Fibroblast of skin of left quadriceps (primary cell): ENCODE measurements at regions not wholly inside any gene's neighbourhood (a gene's known extent, or its start where the extent isn't known, plus 50 kb on each side); places are given as distances from the start of the nearest gene placed in this dataset.

Source experiments
- DNase-seq, 2 experiments: peaks; one replicate each; pipeline ENCODE4 v3.0.0-alpha.2; 2013; ENCODE audit warnings: low read depth in 2 of 2

DNA sequence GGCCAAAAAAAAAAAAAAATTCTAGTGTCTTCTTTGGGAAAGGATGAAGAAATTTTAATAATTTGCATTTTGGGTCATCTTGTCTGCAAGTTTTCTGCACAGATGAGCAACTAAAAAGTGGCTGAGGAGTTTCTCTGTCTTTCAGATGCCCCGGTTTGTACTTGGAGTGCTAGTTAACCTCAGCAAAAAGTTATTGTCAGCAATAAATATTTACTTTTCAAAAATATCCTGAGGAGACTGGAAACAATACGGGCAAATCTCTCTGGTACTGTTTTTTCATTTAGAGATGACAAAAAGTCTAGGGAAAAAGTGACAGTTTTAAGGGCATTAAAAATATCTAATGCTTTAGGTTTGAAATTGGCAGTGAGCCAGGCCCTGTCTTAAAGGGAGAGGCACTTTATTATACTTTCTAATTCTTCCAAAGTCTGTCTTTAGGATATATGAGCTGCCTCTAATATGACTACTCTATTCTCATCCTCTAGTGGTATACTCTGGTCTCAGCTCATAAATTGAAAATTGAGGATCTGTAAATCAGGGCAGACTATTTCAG is 436.0 kb upstream of the NR2F2 start:
- DNase-seq: no peak

DNA sequence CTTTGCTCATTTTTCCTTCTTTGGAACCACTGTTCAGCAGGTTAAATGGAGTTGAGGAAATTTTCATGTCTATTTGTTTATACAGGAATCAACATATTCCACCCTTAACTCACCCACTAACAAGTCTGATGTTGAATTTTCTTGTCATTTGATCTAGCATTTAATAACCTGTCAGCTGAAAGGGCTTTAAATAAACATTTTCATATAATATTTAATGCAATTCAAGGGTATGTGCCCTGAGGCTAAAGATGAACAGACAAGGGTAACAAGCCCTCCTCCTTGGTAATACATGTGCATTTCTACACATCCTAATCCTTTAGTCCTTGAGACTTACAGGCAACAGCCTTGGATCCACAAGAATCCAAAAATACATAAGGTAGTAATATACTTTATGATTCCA is 435.0 kb upstream of the NR2F2 start:
- no peak for DNase-seq

DNA sequence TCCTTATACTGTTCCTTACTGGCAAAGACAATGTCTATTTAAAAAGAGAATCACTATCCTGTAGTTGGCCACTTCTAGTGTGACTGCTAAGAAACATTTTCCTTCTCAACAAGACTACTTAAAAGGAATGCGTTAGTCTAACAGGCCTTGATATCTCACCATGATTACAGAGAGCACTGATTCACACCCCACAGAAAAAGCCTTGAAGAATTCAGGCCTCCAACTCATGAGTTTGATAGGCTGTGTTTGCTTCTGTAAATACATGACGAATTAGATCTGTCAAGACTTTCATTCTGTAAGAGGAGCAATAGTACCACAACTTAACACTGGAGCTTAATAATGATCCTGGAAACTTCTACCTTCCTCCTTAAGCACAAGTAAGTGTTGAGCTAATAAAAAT is 432.8 kb upstream of the NR2F2 start:
- no peak for DNase-seq

GRCh38 chr15:95898761-95899160 is 431.7 kb upstream of the NR2F2 start:
- no peak for DNase-seq

GRCh38 chr15:95901271-95901670 is 429.2 kb upstream of the NR2F2 start:
- no peak for DNase-seq

GRCh38 chr15:95902606-95903005 is 427.9 kb upstream of the NR2F2 start:
- DNase-seq: no peak

DNA sequence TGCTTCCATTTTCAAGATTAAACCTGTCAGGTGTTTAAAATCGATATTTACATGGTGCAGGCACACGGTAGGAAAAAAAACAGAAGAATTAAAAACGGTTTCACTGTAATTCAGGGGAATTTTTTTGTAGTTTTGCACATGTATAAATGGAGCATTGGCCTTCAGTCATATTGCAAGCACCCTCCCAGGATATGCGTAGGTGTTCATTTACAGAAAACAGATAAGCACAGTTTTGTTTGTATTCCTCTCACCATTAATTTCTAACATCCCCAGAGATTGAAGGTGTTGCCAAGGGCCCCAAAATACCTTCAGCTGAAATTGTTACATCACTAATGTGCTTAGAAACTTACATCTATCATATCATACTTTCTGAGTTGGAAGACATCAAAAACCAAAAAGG is 427.1 kb upstream of the NR2F2 start:
- DNase-seq: no peak

DNA sequence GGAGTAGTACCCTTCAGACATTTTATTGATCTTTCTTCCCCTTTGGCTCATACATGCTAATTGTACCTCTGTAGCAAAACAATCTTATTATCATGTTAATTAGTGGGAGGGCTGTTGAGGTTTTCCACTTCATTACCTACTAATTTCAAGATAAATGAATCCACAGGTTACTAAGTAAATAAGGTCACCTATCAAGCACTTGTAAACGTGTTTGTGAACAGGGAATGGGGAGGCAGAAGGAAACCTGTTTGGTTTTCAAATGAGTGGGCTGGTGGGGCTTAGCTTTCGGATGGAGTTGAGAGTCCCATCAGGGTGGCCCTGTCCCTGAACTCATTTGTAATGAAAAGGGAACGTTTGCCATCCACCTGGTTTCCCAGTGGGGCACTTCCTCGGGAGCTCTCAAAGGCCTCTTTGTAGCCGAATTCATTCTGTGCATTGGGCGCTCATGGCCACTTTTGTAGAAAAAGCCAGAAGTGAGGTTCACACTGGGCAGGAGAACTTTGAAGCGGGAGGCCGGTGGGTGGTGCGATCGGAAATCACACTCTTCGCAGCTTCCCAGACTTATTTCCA is 419.8 kb upstream of the NR2F2 start:
- no peak for DNase-seq

DNA sequence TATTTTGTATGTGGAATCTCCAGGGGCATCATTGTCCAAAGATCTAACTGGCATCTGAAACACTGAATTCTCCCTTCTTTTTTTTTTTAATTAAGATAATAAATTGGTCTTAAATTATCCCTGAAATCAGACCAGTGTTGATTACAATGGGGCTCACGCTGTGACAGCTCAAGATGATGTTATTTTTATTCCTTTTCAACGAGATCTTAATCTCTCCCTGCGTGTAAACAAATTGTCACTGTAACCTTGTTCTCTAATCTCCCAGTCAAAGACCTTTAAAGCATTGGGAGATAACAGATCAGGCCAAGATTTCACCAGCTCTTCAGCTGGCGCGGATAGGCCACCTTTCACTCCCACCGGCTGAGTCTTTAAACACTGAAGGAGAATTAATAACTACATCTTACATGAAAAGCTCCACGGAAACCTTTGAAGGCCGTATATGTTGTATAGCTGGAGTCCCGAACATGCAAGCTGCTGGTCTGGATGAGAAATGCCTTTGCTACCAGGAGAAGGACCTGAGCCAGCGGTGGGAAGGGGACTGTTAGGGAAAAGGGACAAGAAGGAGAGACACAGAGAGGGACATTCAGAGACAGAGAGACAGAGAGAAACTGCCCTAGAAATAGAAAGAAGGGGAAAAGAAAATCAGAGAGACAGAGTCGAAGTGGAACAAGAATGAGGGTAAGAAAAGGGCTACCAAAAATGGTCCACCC is 418.8 kb upstream of the NR2F2 start:
- DNase-seq: no peak

DNA sequence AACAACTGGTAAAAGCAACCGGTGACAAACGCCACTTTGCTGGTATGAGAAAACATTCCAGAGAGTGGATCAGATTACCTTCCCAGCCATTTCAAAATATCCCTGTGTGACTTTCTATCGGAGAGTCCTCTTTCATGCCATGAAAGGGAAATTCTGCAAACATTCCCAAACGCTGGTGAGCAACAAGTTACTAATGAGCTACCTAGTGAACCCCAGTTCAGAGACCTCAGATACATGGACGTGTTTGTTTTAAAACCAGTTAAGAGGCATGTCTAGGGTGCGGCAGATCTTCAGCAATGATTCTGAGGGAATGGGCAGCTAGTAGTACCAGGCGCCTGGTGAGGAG is 418.2 kb upstream of the NR2F2 start:
- DNase-seq: no peak

GRCh38 chr15:95912728-95913127 is 417.8 kb upstream of the NR2F2 start:
- DNase-seq: no peak

- DNase-seq: no peak
Measured at GRCh38 chr15:95916568-95916967, 413.9 kb upstream of the NR2F2 start.

- DNase-seq: no peak
Measured at GRCh38 chr15:95918525-95918924, 412.0 kb upstream of the NR2F2 start.

- no peak for DNase-seq
Measured at GRCh38 chr15:95919460-95919859, 411.0 kb upstream of the NR2F2 start.

GRCh38 chr15:95921404-95921803 is 409.1 kb upstream of the NR2F2 start:
- no peak for DNase-seq

DNA sequence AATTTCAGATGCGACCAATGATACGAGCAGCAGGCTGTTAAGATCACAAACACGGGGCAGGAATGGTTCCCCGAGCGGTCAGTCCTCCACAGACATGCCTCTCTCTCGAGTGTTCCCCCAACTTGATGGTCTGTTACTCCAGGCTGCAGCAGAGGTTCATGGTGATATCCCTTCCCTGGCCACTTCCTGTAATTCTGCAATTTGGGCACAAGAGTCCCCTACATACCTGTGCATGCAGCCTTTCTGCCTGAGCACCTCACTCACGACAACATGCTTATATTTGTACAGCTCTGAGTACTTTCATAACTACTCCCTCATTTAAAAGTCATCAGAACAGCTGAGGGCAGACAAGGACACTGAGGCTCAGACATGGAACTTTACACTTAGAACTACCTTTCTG is 408.1 kb upstream of the NR2F2 start:
- DNase-seq: no peak

DNA sequence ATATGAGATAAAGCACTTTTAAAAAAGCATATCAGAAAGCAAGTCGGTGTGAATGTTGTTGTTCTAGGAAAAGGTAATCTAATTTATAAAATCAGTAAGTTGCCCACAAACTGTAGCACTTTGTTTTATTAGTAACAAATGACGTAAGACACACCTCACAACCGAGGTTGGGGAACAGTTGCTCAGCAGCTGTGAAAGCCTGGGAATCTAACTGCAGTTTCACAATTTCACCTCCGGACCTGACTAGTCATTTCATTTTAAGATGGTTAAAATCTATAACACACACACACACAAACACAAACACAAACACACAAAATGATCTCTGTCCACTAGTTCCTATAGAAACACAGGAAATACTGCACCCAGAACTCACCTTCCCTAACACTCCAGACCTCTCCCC is 406.7 kb upstream of the NR2F2 start:
- no peak for DNase-seq

GRCh38 chr15:95928822-95929221 is 401.7 kb upstream of the NR2F2 start:
- DNase-seq: no peak

DNA sequence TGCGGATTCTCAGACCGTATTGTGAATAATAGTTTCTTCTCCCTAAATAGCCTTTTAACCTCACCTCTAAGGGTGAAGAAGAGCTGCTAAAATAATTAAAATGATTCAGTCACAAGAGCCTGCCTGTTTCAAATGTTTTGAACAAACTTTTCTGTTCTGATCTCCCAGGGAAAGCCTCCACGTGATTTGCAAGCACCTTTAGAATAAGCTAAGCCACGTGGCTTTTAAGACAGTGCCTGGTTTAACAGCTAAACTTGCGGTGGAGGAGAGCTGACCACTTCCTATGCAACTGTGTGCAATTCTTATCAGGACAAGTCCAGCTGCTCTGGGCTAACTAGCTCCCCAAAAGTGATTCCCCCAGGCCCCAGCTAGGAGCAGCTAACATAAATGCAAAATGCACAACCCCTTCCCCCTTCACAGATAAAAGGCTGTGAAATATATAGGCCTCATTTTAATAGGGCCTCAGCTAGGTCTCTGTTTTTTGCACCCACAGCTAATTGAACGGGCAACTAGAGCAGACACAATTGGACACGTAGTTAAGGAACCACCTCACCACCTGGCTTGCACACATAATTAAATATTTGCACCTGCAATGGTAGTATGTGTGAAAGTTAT is 401.2 kb upstream of the NR2F2 start:
- no peak for DNase-seq

DNA sequence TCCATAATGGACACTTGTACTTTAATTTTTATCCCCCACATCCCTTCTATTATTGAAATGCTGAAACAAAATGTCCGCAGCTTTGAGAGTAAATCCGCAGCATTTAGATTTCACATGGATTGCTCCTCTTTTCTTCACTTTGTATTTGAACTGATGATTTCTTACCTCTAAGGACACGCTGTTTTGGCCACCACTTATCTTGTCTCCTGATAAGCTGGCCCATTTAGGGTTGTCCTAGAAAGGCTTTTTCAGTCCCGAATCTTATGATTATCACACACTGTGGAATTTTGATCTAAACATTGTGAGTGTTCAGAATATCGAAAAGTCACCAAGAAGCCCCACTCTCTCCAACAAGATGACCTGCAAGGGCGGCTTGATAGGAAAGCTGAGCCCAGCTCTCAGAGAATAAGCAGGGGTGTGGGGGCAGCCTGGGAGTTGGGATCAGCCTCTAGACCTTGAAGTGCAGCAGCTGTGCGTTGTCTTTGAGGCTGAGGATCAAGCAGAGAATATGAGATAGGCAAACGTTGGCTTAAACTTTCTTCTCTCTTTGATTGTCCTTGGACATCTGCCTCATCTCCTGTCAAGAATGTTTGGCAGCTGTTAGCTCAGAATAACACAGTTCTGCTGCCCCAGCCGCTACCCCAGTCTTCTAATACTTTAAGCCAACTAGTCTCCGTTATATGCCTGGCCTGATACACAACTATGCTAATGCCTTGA is 399.7 kb upstream of the NR2F2 start:
- no peak for DNase-seq

GRCh38 chr15:95931619-95932018 is 398.9 kb upstream of the NR2F2 start:
- no peak for DNase-seq

DNA sequence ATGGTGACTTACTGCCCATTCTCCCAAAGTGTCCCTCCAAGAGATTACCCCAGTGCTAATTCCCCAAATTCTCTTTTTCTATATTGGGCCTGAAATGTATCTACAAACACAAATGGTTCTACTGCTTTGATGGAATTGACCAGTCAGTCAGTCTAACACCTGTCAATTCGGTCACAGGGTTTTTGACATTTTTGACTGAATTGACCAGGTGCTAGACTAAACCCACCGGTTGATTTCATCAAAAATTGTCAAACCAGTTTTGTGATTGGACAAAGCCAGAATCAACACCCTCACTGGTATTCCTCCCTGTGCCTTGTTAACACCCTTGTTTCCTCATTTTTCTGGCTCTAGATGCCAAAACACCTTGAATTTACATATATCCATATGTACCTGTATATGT is 398.4 kb upstream of the NR2F2 start:
- DNase-seq: no peak

DNA sequence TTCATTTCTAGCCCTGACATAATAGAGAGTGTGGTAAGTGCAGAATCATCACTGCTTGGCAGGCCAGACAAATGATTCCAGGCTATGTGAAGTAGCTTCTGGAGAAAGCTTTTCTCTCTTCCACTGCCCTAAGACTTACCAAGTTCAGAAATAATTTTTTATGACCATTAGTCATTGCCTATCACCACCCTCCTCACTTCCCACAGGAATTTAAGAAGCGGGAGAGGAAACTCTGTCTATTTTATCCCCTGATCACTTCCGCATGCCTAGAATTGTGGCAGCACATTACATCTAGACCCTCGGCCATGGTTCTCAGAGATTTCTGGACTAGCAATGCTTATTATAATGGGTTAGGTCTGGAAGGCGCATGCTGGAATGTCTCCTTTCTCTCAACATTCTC is 397.8 kb upstream of the NR2F2 start:
- peak; percentile 76 to 77 for DNase-seq
